ENCODE measurements at regions not wholly inside any gene's neighbourhood (a gene's known extent, or its start where the extent isn't known, plus 50 kb on each side); places are given as distances from the start of the nearest gene placed in this dataset.
"Not testable (repeated sequence)": the region's sequence is repeated elsewhere in the genome, so short reads cannot be mapped to it uniquely, and the experiment has no call there.

DNA sequence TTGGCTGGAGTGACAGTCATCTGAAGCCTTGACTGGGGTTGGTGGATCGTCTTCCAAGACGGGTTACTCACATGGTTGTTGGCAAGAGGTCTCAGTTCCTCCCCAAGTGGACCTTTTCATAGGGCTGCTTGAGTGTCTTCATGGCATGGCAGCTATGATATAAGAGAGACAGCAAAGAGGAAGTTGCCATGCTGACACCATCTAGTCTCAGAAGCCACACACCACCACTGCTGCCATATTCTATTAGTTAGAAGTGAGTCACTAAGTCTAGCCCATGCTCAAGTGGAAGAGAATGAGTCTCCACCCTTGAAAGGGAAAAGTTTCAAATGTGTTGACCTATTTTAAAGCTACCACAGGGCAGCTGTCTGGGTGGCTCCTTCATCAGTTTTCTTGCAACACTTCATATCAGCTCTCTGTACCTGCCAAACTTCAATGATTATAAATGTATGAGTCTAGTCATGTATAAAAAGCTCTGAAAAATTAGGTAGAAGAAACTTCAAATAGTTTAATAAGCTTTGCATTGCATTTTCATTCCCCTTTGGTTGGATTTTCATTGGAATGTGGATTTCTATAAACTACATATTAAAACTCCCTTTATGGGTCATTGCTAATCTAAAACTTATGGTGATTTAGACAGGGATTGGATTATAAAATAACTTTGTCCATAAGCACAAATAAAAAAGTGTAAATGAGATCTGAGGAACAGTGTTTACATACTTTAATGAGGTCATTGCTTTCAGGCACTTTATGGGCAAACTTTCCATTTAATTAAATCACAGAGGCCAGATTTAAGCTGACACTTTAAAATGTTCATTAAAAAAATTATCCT, 68.0 kb upstream of the ATXN3L start:
- peaks cover 15% of the 10 kb centered on the region for H3K36me3 Mint-ChIP-seq (ENCODE audit: low read depth)
- H3K27ac Mint-ChIP-seq = peak overlapping the region; percentile 34
- no peak for DNase-seq

DNA sequence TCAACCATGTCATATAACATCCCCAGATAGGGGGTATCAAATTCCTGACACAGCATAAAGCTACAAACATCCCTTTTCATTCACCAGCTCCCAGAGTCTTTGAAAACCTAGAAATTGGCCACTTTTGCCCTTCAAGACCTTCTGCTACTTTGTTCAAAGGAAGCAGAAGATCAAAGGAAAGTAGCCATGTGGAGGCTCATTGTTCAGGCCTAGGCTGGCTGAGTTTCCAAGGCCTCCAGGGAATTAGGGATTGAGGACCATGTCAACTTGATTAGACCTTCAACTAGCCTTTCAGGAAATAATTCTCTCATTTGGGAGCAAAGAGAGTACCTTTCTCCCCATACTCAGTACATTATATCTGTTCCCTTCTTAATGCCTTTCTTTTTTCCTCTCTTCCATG, 66.8 kb upstream of the ATXN3L start:
- peaks cover 12% of the 10 kb centered on the region for H3K36me3 Mint-ChIP-seq (ENCODE audit: low read depth)
- H3K9me3 Mint-ChIP-seq = peaks cover 47% of the 10 kb centered on the region
- H3K4me1 Mint-ChIP-seq = peaks cover 33% of the 10 kb centered on the region
- no peaks in the 10 kb centered on the region for H3K27me3 Mint-ChIP-seq (ENCODE audit: low read depth, poor library complexity)
- DNase-seq = no peak
- H3K27ac Mint-ChIP-seq = peak overlapping the region; percentile 46
- H3K4me3 Mint-ChIP-seq = no peak overlapping the region
- TF ChIP-seq, protein P1, sequence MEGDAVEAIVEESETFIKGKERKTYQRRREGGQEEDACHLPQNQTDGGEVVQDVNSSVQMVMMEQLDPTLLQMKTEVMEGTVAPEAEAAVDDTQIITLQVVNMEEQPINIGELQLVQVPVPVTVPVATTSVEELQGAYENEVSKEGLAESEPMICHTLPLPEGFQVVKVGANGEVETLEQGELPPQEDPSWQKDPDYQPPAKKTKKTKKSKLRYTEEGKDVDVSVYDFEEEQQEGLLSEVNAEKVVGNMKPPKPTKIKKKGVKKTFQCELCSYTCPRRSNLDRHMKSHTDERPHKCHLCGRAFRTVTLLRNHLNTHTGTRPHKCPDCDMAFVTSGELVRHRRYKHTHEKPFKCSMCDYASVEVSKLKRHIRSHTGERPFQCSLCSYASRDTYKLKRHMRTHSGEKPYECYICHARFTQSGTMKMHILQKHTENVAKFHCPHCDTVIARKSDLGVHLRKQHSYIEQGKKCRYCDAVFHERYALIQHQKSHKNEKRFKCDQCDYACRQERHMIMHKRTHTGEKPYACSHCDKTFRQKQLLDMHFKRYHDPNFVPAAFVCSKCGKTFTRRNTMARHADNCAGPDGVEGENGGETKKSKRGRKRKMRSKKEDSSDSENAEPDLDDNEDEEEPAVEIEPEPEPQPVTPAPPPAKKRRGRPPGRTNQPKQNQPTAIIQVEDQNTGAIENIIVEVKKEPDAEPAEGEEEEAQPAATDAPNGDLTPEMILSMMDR (IDR thresholded peaks at IDR 0.05) = no peak

More for the DNA sequence above, 68.0 kb upstream of the ATXN3L start:
- TF ChIP-seq, protein P1 (IDR thresholded peaks at IDR 0.05) = no peak
- Mint-ChIP-seq H3K4me1 (peaks cover 32% of the 10 kb centered on the region), H3K9me3 (peaks cover 45% of the 10 kb centered on the region), H3K27me3 (ENCODE audit: low read depth, poor library complexity) (no peaks in the 10 kb centered on the region), H3K4me3 (no peak overlapping the region)

DNA sequence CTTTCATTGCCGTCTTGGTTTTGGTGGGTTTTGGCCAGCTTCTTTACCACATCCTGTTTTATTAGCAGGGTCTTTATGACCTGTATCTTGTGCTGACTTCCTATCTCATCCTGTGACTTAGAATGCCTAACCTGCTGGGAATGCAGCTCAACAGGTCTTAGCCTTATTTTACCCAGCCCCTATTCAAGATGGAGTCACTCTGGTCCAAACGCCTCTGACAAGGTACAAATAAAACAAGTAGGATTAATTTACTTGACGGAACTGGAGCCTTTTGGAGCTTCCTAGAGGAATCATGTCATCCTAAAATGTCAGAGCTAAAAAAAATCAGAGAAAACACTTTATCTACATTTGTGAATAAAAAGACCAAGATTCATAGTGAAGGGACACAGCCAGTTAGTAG, 66.2 kb upstream of the ATXN3L start:
- no peak overlapping the region for H3K4me3 Mint-ChIP-seq

DNA sequence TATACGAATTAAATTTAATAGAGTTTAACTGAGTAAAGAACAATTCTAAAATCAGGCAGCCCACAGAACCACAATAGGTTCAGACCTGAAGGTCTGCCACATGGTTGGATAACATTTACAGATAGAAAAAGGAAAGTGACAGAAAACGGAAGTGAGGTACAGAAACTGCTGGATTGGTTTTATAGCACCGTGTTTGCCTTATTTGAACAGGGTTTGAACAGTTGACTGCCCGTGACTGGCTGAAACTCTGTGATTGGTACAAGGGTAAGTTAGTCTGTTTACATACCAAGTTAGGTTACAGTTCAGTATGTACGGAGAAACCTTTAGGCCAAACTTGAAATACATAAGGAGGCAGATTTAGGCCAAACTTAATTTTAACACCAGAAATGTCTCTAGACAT, 64.1 kb upstream of the ATXN3L start:
- Mint-ChIP-seq H3K36me3 (ENCODE audit: low read depth) (no peaks in the 10 kb centered on the region), H3K4me1 (peaks cover 37% of the 10 kb centered on the region), H3K4me3 (no peak overlapping the region), H3K27me3 (ENCODE audit: low read depth, poor library complexity) (no peaks in the 10 kb centered on the region), H3K27ac (peak overlapping the region; percentile 70), H3K9me3 (peaks cover 42% of the 10 kb centered on the region)
- no peak for DNase-seq
- TF ChIP-seq, protein P1 (IDR thresholded peaks at IDR 0.05) = no peak

More for the DNA sequence above, 66.2 kb upstream of the ATXN3L start:
- no peak for DNase-seq
- peaks cover 45% of the 10 kb centered on the region for H3K9me3 Mint-ChIP-seq
- H3K36me3 Mint-ChIP-seq (ENCODE audit: low read depth) = peaks cover 12% of the 10 kb centered on the region
- peak overlapping the region; percentile 13 for H3K27ac Mint-ChIP-seq
- TF ChIP-seq, protein P1 (IDR thresholded peaks at IDR 0.05) = no peak
- H3K27me3 Mint-ChIP-seq (ENCODE audit: low read depth, poor library complexity) = no peaks in the 10 kb centered on the region
- H3K4me1 Mint-ChIP-seq = peaks cover 33% of the 10 kb centered on the region

DNA sequence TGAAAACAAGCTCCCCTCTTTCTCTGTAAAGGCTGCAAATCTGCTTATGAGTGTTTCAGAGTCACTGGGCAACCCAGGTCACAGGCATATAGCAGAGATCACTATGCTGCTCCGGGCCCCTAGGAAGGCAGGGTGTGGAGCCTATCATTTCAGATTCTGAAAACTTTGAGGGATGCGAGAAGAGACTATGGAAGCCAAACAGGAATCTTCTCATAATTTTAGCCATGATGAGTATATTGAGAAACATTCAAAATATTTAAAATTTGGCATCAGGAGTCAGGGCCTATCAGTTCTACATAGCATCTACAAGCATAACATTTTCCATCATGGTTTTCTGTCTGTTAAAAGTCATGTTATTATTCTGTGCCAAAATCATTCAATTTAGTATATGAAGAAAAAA, 61.7 kb upstream of the ATXN3L start:
- no peak for DNase-seq
- H3K4me1 Mint-ChIP-seq = peaks cover 25% of the 10 kb centered on the region
- no peak overlapping the region for H3K27ac Mint-ChIP-seq
- TF ChIP-seq, protein P1 (IDR thresholded peaks at IDR 0.05) = no peak
- no peaks in the 10 kb centered on the region for H3K36me3 Mint-ChIP-seq (ENCODE audit: low read depth)
- H3K27me3 Mint-ChIP-seq (ENCODE audit: low read depth, poor library complexity) = no peaks in the 10 kb centered on the region
- H3K4me3 Mint-ChIP-seq = no peak overlapping the region
- peaks cover 58% of the 10 kb centered on the region for H3K9me3 Mint-ChIP-seq

DNA sequence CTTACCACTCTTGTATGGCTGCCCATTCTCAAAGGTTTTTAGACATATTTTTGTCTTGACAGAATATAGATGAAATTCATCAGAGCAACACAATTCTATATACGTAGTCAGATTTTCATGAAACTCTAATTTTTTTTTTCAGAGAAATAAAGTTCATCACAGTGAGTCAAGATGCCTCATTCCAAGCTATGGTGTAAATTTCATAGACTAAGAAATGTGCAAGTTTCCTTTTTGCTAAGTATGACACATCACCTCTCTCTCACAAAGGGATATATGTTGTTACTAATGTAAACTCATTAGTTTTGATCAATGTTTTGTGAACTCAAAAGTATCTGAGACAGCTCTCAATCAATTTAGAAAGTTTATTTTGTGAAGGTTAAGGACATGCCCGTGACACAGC, 60.4 kb upstream of the ATXN3L start:
- Mint-ChIP-seq H3K27me3 (ENCODE audit: low read depth, poor library complexity) (no peaks in the 10 kb centered on the region), H3K4me1 (peaks cover 19% of the 10 kb centered on the region), H3K9me3 (peaks cover 58% of the 10 kb centered on the region), H3K27ac (no peak overlapping the region), H3K36me3 (ENCODE audit: low read depth) (no peaks in the 10 kb centered on the region), H3K4me3 (no peak overlapping the region)
- DNase-seq = no peak
- TF ChIP-seq, protein P1 (IDR thresholded peaks at IDR 0.05) = no peak

DNA sequence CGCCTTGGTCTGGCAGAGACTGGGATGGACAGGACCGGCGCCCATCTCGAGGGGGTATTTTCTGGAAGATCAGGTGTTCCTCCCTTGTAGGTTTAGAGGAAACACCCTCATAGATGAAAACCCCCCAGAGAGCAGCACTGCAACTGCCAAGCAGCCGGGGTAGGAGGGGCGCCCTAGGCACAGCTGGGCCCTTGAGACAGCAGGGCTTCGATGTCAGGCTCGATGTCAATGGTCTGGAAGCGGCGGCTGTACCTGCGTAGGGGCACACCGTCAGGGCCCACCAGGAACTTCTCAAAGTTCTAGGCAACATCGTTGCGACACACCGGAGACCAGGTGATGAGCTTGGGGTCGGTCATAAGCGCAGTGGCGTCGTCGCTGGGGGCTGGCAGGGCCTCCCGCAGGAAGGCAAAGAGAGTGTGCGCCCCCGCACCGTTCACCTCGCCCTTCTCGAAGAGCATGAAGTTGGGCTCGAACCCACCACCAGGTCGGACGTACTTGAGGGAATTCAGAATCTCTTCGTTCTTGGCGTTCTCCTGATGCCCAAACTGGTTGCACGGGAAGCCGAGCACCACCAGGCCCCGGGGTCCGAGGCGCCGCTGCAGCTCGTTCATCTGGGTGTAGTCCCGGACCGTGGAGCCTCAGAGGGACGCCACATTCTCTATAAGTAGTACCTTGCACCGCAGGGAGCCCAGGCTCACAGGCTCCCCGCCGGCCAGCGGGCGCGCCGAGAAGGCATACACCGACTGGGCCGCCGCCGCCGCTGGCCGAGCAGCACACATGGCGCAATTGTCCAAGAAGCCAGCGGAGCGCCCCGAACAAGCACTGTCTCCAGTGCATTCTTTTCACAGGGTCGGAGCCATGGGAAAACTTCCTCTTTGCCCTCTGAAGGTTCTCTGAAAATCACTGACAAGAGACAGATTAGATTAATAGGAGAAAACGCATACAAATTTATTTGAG, 59.0 kb upstream of the ATXN3L start:
- not testable (repeated sequence) for H3K27ac Mint-ChIP-seq; H3K27me3 Mint-ChIP-seq (ENCODE audit: low read depth, poor library complexity); H3K36me3 Mint-ChIP-seq (ENCODE audit: low read depth); H3K4me3 Mint-ChIP-seq
- peaks cover 55% of the 10 kb centered on the region for H3K9me3 Mint-ChIP-seq
- peaks cover 14% of the 10 kb centered on the region for H3K4me1 Mint-ChIP-seq
- DNase-seq = peak; percentile 28

Measured in nephron progenitor cell (in vitro differentiated cells).